DOHH2 (cell line): ENCODE measurements at regions not wholly inside any gene's neighbourhood (a gene's known extent, or its start where the extent isn't known, plus 50 kb on each side); places are given as distances from the start of the nearest gene placed in this dataset.

Experiments used
- H3F3A ChIP-seq: fragments of 200-600 bp; sonication (generic), shearing (Covaris generic); 2 replicates; pipeline ENCODE4 v1.6.0; 2016; ENCODE audit warnings: antibody characterized with exemption, mild to moderate bottlenecking; ENCODE audit not compliant: control insufficient read depth, insufficient read depth
- H3K27ac ChIP-seq: fragments of 200-600 bp; sonication (generic); 2 replicates; pipeline ENCODE4 v1.5.1; 2014; ENCODE audit warnings: low read depth, mild to moderate bottlenecking, low read length, moderate library complexity
- H3K27me3 ChIP-seq: fragments of 200-600 bp; sonication (generic); 2 replicates; pipeline ENCODE4 v1.6.1; 2014; ENCODE audit warnings: mild to moderate bottlenecking, low read length, mixed read lengths; ENCODE audit not compliant: control insufficient read depth
- H3K36me3 ChIP-seq: fragments of 200-600 bp; sonication (generic); 2 replicates; pipeline ENCODE4 v1.6.1; 2014; ENCODE audit warnings: mild to moderate bottlenecking, low read length, moderate library complexity, mixed read lengths; ENCODE audit not compliant: control insufficient read depth
- H3K4me1 ChIP-seq: fragments of 200-600 bp; sonication (generic); 2 replicates; pipeline ENCODE4 v1.6.1; 2014; ENCODE audit warnings: mild to moderate bottlenecking, low read length, mixed read lengths; ENCODE audit not compliant: control insufficient read depth
- H3K4me2 ChIP-seq: fragments of 200-600 bp; sonication (generic); 2 replicates; pipeline ENCODE4 v1.6.0; 2014; ENCODE audit warnings: mild to moderate bottlenecking, low read length, moderate library complexity
- H3K4me3 ChIP-seq: fragments of 200-600 bp; sonication (generic); 2 replicates; pipeline ENCODE4 v1.5.1; 2014; ENCODE audit warnings: mild to moderate bottlenecking, low read length, mixed read lengths
- H3K79me2 ChIP-seq: fragments of 200-600 bp; sonication (generic); 2 replicates; pipeline ENCODE4 v1.6.1; 2014; ENCODE audit warnings: mild to moderate bottlenecking, low read length, mixed read lengths; ENCODE audit not compliant: control insufficient read depth
- H3K9me2 ChIP-seq: fragments of 200-600 bp; sonication (generic); replicated peaks from 2 replicates; pipeline ENCODE4 v1.6.1; 2014; ENCODE audit warnings: mild to moderate bottlenecking, low read length, mixed read lengths; ENCODE audit not compliant: control insufficient read depth
- H3K9me3 ChIP-seq: fragments of 200-600 bp; sonication (generic); 2 replicates; pipeline ENCODE4 v1.6.1; 2014; ENCODE audit warnings: antibody characterized with exemption, low read length, mixed read lengths; ENCODE audit not compliant: control insufficient read depth, insufficient read depth
- H4K20me1 ChIP-seq: fragments of 200-600 bp; sonication (generic); 2 replicates; pipeline ENCODE4 v1.6.0; 2014; ENCODE audit warnings: low read depth, mild to moderate bottlenecking, antibody characterized with exemption, low read length, moderate library complexity; ENCODE audit not compliant: control insufficient read depth, insufficient read depth
- CTCF ChIP-seq: fragments of 200-600 bp; sonication (generic); IDR thresholded peaks from one replicate; pipeline ENCODE4 v1.5.1; 2014; ENCODE audit warnings: antibody characterized with exemption, mild to moderate bottlenecking, low read depth, low read length; ENCODE audit not compliant: poor library complexity, severe bottlenecking
- EZH2phosphoT487 ChIP-seq: fragments of 200-600 bp; sonication (generic); IDR thresholded peaks from 2 replicates; pipeline ENCODE4 v1.6.1; 2017; ENCODE audit warnings: borderline replicate concordance, mild to moderate bottlenecking, antibody characterized with exemption, low read length, moderate library complexity, mixed read lengths

DNA sequence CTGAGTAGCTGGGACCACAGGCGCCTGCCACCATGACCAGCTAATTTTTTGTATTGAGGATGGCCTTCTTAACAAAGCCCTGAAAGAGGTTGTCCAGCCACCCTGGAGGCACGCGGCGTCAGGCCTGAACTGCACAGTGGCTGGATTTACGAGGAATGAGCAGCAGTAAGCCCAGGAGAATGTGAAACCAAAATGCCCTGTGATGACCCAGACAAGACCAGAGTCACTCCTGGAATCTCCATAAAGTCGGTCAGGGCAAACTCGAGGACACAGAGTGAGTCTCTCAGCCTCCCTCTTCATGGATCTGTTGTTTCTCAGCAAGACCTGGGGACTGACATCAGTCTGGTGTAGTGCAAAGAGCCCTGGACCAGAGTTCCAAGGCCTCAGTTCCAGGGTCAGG lies 53.2 kb upstream of the C5orf58 start:
- Histone ChIP-seq H3K27ac (no peak overlapping the region), H3K9me2 (no peaks in the 10 kb centered on the region), H3K79me2 (no peaks in the 10 kb centered on the region), H3K4me2 (no peak overlapping the region), H3K27me3 (peaks cover 5% of the 10 kb centered on the region; the same call in 1 of the 2 replicates), H3K36me3 (no peaks in the 10 kb centered on the region), H3K4me3 (no peak overlapping the region), H4K20me1 (no peaks in the 10 kb centered on the region; the same call in 1 of the 2 replicates), H3F3A (no peaks in the 10 kb centered on the region), H3K9me3 (no peaks in the 10 kb centered on the region), H3K4me1 (no peaks in the 10 kb centered on the region)
- TF ChIP-seq CTCF, result no peak
- TF ChIP-seq EZH2phosphoT487, result no peak

GRCh38 chr5:170181902-170182301 lies 50.9 kb upstream of the C5orf58 start:
- Histone ChIP-seq H3K79me2 (no peaks in the 10 kb centered on the region), H3K4me1 (peaks cover 3% of the 10 kb centered on the region), H3F3A (no peaks in the 10 kb centered on the region), H3K4me3 (no peak overlapping the region), H3K27ac (no peak overlapping the region), H3K4me2 (no peak overlapping the region), H4K20me1 (no peaks in the 10 kb centered on the region; the same call in 1 of the 2 replicates), H3K9me2 (no peaks in the 10 kb centered on the region), H3K36me3 (no peaks in the 10 kb centered on the region), H3K9me3 (no peaks in the 10 kb centered on the region), H3K27me3 (peaks cover 3% of the 10 kb centered on the region; the same call in 1 of the 2 replicates)
- TF ChIP-seq EZH2phosphoT487 (no peak), CTCF (no peak)

DNA sequence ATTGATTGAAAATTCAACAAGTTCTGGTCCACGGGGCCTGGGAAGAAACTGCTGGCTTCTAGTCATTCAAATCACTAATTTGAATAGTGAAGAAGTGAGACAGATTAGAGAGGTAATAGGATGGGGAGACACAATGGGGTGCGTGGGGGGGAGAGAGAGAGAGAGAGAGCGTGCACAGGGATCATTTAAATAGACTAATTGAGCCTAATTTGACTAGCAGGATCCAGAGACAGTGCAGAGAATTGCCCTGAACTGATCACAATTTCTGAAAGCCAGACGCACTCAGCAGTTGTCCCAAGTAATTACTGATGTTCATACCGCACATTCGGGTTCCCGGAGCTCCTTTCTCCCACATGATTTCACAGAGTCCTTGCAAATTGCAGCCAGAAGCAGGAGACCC lies 50.3 kb upstream of the C5orf58 start:
- H3K79me2 ChIP-seq, result no peaks in the 10 kb centered on the region
- no peaks in the 10 kb centered on the region for H3F3A ChIP-seq
- H3K36me3 ChIP-seq, result no peaks in the 10 kb centered on the region
- H4K20me1 ChIP-seq, result no peaks in the 10 kb centered on the region; the same call in 1 of the 2 replicates
- H3K9me2 ChIP-seq, result no peaks in the 10 kb centered on the region
- no peak overlapping the region for H3K4me2 ChIP-seq
- no peak overlapping the region for H3K27ac ChIP-seq
- peaks cover 3% of the 10 kb centered on the region; the same call in 1 of the 2 replicates for H3K27me3 ChIP-seq
- peaks cover 8% of the 10 kb centered on the region for H3K4me1 ChIP-seq
- TF ChIP-seq CTCF, result no peak
- TF ChIP-seq EZH2phosphoT487, result no peak
- no peak overlapping the region for H3K4me3 ChIP-seq
- no peaks in the 10 kb centered on the region for H3K9me3 ChIP-seq
